ENCODE measurements at regions not wholly inside any gene's neighbourhood (a gene's known extent, or its start where the extent isn't known, plus 50 kb on each side); places are given as distances from the start of the nearest gene placed in this dataset.

DNA sequence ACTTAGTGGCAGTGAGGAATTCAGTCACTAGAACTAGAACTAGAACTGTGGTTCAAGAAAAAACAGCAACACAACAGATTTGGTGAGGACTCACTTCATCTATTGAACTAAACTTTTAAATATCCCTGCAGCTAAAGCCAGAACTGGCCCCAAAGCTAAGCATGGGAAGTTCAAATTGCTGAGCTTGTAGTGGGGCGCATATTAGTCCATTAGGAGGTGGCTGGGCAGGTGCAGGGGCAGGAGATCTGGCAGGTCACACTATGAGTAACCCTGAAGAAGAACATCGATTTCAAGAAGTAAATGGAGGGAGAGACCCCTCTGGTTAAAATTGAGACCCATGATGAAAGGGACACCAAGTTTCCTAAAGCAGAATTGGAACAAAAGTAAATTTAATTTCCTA is 73.8 kb upstream of the UBAC2 start:
- TF ChIP-seq, protein P1, sequence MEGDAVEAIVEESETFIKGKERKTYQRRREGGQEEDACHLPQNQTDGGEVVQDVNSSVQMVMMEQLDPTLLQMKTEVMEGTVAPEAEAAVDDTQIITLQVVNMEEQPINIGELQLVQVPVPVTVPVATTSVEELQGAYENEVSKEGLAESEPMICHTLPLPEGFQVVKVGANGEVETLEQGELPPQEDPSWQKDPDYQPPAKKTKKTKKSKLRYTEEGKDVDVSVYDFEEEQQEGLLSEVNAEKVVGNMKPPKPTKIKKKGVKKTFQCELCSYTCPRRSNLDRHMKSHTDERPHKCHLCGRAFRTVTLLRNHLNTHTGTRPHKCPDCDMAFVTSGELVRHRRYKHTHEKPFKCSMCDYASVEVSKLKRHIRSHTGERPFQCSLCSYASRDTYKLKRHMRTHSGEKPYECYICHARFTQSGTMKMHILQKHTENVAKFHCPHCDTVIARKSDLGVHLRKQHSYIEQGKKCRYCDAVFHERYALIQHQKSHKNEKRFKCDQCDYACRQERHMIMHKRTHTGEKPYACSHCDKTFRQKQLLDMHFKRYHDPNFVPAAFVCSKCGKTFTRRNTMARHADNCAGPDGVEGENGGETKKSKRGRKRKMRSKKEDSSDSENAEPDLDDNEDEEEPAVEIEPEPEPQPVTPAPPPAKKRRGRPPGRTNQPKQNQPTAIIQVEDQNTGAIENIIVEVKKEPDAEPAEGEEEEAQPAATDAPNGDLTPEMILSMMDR (conservative IDR thresholded peaks at IDR 0.05; ENCODE audit: low read depth, low read length): no peak
- H3K4me3 ChIP-seq (ENCODE audit: low read depth, low read length): no peak overlapping the region
- no peak for DNase-seq (ENCODE audit: low read depth)

GRCh38 chr13:99129050-99129449 is 71.6 kb upstream of the UBAC2 start:
- TF ChIP-seq, protein P1 (conservative IDR thresholded peaks at IDR 0.05; ENCODE audit: low read depth, low read length): no peak
- H3K4me3 ChIP-seq (ENCODE audit: low read depth, low read length): no peak overlapping the region
- DNase-seq (ENCODE audit: low read depth): no peak

DNA sequence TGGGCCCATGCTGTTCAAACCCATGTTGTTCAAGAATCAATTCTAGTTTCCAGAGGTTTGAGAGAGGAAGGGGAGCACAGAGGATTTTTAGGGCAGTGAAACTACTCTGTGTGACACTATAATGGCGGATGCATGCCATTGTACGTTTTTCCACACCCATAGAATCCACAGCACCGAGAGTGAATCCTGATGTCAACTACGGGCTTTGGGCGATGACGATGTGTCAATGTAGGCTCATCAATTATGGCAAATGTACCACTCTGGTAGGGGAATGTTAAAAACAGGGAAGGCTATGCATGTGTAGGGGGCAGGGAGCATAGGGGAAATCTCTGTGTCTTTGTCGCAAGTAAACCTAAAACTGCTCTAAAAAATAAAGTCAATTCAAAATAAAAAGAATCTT is 70.7 kb upstream of the UBAC2 start:
- TF ChIP-seq, protein P1 (conservative IDR thresholded peaks at IDR 0.05; ENCODE audit: low read depth, low read length): no peak
- no peak for DNase-seq (ENCODE audit: low read depth)
- H3K4me3 ChIP-seq (ENCODE audit: low read depth, low read length): no peak overlapping the region

GRCh38 chr13:99131410-99131809 is 69.2 kb upstream of the UBAC2 start:
- no peak overlapping the region for H3K4me3 ChIP-seq (ENCODE audit: low read depth, low read length)
- TF ChIP-seq, protein P1 (conservative IDR thresholded peaks at IDR 0.05; ENCODE audit: low read depth, low read length): no peak
- no peak for DNase-seq (ENCODE audit: low read depth)

DNA sequence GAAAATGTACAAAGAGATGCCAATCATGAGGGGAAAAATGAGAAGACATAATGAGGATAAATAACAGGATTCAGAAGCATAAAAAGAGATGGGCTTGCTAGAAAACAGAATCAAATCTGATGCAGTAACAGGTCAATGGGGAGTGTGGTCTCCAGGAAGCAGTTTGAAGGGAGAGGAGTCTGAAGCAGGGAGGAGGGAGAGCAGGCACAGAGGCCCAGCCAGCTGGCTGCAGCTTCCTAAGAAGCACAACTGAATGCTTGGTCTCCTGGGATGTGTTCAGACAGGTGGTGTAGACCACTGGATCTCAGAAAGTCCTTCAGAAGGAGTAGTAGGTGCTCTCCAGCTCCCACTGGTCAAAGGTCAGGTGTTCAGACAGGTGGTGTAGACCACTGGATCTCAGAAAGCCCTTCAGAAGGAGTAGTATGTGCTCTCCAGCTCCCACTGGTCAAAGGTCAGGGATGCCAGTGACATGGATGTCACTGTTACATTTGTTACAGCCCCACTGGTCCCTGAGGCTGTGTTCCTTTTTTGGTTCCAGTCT is 68.3 kb upstream of the UBAC2 start:
- TF ChIP-seq, protein P1 (conservative IDR thresholded peaks at IDR 0.05; ENCODE audit: low read depth, low read length): no peak
- H3K4me3 ChIP-seq (ENCODE audit: low read depth, low read length): no peak overlapping the region
- no peak for DNase-seq (ENCODE audit: low read depth)

GRCh38 chr13:99133230-99133629 is 67.4 kb upstream of the UBAC2 start:
- no peak for DNase-seq (ENCODE audit: low read depth)
- H3K4me3 ChIP-seq (ENCODE audit: low read depth, low read length): no peak overlapping the region
- TF ChIP-seq, protein P1 (conservative IDR thresholded peaks at IDR 0.05; ENCODE audit: low read depth, low read length): no peak

DNA sequence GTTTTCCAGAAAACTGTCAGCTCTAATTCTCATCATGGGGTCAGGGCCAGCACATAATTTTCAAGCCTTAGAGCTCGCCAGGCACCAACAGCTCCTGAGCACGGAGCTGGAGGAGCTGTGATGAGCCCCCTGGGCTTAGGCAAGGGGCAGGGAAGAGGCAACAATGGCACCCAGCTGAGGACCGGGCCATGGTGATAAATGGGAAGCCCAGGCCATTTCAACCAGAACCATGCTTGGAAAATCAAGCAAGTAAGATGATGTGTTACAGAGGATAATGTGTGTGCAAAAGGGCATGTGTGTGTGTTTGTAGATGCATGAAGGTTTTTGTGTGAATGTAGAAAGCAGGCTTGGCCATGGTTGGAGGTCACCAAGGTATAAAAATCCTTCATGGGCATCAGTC is 66.8 kb upstream of the UBAC2 start:
- H3K4me3 ChIP-seq (ENCODE audit: low read depth, low read length): no peak overlapping the region
- TF ChIP-seq, protein P1 (conservative IDR thresholded peaks at IDR 0.05; ENCODE audit: low read depth, low read length): no peak
- DNase-seq (ENCODE audit: low read depth): no peak

All from choroid plexus epithelial cell (primary cell).